ENCODE measurements at regions not wholly inside any gene's neighbourhood (a gene's known extent, or its start where the extent isn't known, plus 50 kb on each side); places are given as distances from the start of the nearest gene placed in this dataset.
"Not testable (repeated sequence)": the region's sequence is repeated elsewhere in the genome, so short reads cannot be mapped to it uniquely, and the experiment has no call there.

DNA sequence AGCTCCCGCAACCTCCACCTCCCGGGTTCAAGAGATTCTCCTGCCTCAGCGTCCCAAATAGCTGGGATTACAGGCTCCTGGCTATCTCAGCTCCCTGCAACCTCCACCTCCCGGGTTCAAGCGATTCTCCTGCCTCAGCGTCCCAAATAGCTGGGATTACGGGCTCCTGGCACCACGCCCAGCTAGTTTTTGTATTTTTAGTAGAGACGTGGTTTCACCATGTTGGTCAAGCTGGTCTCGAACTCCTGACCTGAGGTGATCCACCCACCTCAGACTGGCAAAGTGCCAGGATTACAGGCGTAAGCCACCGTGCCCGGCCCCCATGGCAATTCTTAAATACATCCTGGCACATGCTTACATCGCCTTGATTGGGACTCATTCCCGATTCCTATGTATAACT is 1394.3 kb downstream of the OLFM4 start:
- H3K18ac ChIP-seq (ENCODE audit: low read length); H2BK5ac ChIP-seq (ENCODE audit: low read depth, low read length, poor library complexity); H4K12ac ChIP-seq (ENCODE audit: low read depth, low read length); DNase-seq; H3K9ac ChIP-seq (ENCODE audit: low read length); H3K27ac ChIP-seq (ENCODE audit: low read depth, low read length); H2AK5ac ChIP-seq (ENCODE audit: low read length); H2BK120ac ChIP-seq (ENCODE audit: insufficient read depth, low read length, poor library complexity); H3K9me3 ChIP-seq (ENCODE audit: insufficient read depth, low read depth, low read length); H3K23ac ChIP-seq (ENCODE audit: low read length); H3K79me2 ChIP-seq (ENCODE audit: control insufficient read depth, insufficient read depth, low read length, poor library complexity); H3K36me3 ChIP-seq (ENCODE audit: control insufficient read depth in 1 of 2, insufficient read depth in 2 of 2, low read length in 2 of 2); H3K4me1 ChIP-seq (ENCODE audit: control insufficient read depth in 1 of 2, insufficient read depth in 2 of 2, low read length in 2 of 2); H3K4me2 ChIP-seq (ENCODE audit: low read length); H2BK12ac ChIP-seq (ENCODE audit: low read length); H4K8ac ChIP-seq (ENCODE audit: low read depth, low read length); H3K27me3 ChIP-seq (ENCODE audit: insufficient read depth, low read length); H3K79me1 ChIP-seq (ENCODE audit: low read length); H3K14ac ChIP-seq (ENCODE audit: low read length); H3K4ac ChIP-seq (ENCODE audit: low read depth, low read length); H3K4me3 ChIP-seq (ENCODE audit: low read depth, low read length); H2AFZ ChIP-seq (ENCODE audit: insufficient read depth, low read length, poor library complexity); H4K91ac ChIP-seq (ENCODE audit: low read depth, low read length): not testable (repeated sequence)
- WGBS (ENCODE audit: extremely low coverage, insufficient coverage, insufficient read length) = no CpG with 5 or more reads among the region's 15 CpGs

DNA sequence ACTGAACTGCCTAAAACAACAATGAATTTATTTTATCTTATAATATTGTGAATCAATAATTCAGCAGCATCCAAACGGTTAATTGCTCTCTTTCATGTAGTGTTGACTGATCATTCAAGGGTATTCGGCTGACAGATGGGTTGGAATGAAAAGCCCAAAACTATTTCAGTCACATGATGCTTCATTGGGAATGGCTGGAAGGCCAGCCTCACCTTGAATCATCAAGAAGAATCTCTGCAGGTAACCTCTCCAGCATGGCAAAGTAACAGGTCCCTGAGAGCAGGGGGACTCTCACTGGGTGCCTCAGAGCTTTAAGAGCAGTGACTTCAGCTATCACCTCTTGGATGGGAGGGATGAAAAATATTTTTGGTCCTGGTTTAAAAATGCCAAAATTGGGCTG is 1395.7 kb downstream of the OLFM4 start:
- no peak overlapping the region for H2BK120ac ChIP-seq (ENCODE audit: insufficient read depth, low read length, poor library complexity)
- no peak overlapping the region for H3K4me2 ChIP-seq (ENCODE audit: low read length)
- no peak overlapping the region for H4K91ac ChIP-seq (ENCODE audit: low read depth, low read length)
- H3K27ac ChIP-seq (ENCODE audit: low read depth, low read length) = no peak overlapping the region
- H3K27me3 ChIP-seq (ENCODE audit: insufficient read depth, low read length) = no peaks in the 10 kb centered on the region
- no peak overlapping the region for H2BK5ac ChIP-seq (ENCODE audit: low read depth, low read length, poor library complexity)
- no peak overlapping the region for H4K12ac ChIP-seq (ENCODE audit: low read depth, low read length)
- H3K18ac ChIP-seq (ENCODE audit: low read length) = no peak overlapping the region
- no peak overlapping the region for H4K8ac ChIP-seq (ENCODE audit: low read depth, low read length)
- H2AFZ ChIP-seq (ENCODE audit: insufficient read depth, low read length, poor library complexity) = no peak overlapping the region
- H3K36me3 ChIP-seq (ENCODE audit: control insufficient read depth in 1 of 2, insufficient read depth in 2 of 2, low read length in 2 of 2) = no peaks in the 10 kb centered on the region
- H3K79me2 ChIP-seq (ENCODE audit: control insufficient read depth, insufficient read depth, low read length, poor library complexity) = no peaks in the 10 kb centered on the region
- no peaks in the 10 kb centered on the region for H3K4me1 ChIP-seq (ENCODE audit: control insufficient read depth in 1 of 2, insufficient read depth in 2 of 2, low read length in 2 of 2)
- H3K4me3 ChIP-seq (ENCODE audit: low read depth, low read length) = no peak overlapping the region
- no peak overlapping the region for H3K9ac ChIP-seq (ENCODE audit: low read length)
- H2AK5ac ChIP-seq (ENCODE audit: low read length) = no peak overlapping the region
- WGBS (ENCODE audit: extremely low coverage, insufficient coverage, insufficient read length) = no CpG with 5 or more reads among the region's 2 CpGs
- no peak for DNase-seq
- no peak overlapping the region for H3K4ac ChIP-seq (ENCODE audit: low read depth, low read length)
- no peak overlapping the region for H2BK12ac ChIP-seq (ENCODE audit: low read length)
- H3K79me1 ChIP-seq (ENCODE audit: low read length) = no peaks in the 10 kb centered on the region
- H3K23ac ChIP-seq (ENCODE audit: low read length) = no peak overlapping the region
- H3K14ac ChIP-seq (ENCODE audit: low read length) = no peak overlapping the region
- H3K9me3 ChIP-seq (ENCODE audit: insufficient read depth, low read depth, low read length) = no peaks in the 10 kb centered on the region

DNA sequence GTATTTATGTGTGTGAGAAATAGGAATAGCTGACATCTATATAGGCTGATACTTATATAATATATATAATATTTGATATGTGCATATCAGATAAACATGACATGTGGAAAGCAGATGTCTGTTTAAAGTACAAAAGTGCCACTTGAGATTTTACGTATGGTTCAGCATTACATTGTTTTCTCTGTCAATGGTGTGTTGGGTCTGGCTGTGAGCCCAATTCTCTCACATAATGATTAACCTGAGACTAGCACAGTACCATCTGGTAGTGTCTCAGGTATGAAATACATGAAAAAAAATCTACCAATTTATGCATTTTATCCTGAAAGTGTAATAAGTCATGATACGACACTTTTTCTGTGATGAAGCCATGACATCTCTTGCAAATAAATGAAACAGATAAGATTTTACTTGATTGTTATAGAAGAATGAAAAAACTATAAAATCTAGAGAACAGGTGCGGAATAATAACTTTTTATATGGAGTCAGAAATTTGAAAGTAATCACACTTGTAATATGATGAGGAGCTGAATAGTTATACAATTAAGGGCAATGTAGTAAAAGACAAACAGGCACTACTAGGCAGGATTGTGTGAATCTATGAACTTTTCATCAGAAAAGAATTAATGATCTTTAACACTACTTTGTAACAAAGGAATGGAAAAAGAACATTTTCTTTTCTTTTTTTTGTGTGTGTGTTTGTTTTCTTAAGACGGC is 1405.0 kb downstream of the OLFM4 start:
- no peak overlapping the region for H2AK5ac ChIP-seq (ENCODE audit: low read length)
- WGBS (ENCODE audit: extremely low coverage, insufficient coverage, insufficient read length) = no CpG with 5 or more reads among the region's 4 CpGs

DNA sequence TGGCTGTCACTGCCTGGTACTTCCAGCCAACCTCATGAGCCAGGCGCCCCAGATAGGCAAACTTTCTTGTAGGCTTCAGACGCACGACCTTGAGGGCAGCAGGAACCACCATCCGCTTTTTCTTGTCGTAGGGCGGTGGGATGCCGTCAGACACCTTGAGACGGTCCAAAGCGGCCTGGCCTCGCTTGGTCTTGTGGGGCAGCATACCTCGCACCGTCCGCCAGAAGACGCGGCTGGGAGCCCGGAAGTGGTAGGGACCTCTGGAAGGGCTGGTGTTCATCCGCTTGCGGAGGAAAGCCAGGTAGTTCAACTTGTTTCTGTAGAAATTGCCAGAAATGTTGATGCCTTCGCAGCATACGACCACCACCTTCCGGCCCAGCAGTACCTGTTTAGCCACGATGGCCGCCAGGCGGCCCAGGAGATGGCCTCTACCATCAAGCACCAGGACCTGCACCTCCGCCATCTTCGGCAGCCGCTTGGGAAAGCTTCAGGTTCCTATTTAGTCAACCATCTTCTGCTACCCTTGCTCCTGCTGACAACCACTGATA is 1412.3 kb downstream of the OLFM4 start:
- not testable (repeated sequence) for H3K9ac ChIP-seq (ENCODE audit: low read length); H3K79me2 ChIP-seq (ENCODE audit: control insufficient read depth, insufficient read depth, low read length, poor library complexity); H3K4me3 ChIP-seq (ENCODE audit: low read depth, low read length); H3K36me3 ChIP-seq (ENCODE audit: control insufficient read depth in 1 of 2, insufficient read depth in 2 of 2, low read length in 2 of 2); H3K4me2 ChIP-seq (ENCODE audit: low read length); H3K27me3 ChIP-seq (ENCODE audit: insufficient read depth, low read length); H3K79me1 ChIP-seq (ENCODE audit: low read length); H3K9me3 ChIP-seq (ENCODE audit: insufficient read depth, low read depth, low read length); H4K8ac ChIP-seq (ENCODE audit: low read depth, low read length); H3K4me1 ChIP-seq (ENCODE audit: control insufficient read depth in 1 of 2, insufficient read depth in 2 of 2, low read length in 2 of 2); H3K23ac ChIP-seq (ENCODE audit: low read length); H2BK120ac ChIP-seq (ENCODE audit: insufficient read depth, low read length, poor library complexity); H3K27ac ChIP-seq (ENCODE audit: low read depth, low read length); H4K91ac ChIP-seq (ENCODE audit: low read depth, low read length); H3K18ac ChIP-seq (ENCODE audit: low read length); H2BK5ac ChIP-seq (ENCODE audit: low read depth, low read length, poor library complexity); H4K12ac ChIP-seq (ENCODE audit: low read depth, low read length); H2AFZ ChIP-seq (ENCODE audit: insufficient read depth, low read length, poor library complexity); H3K14ac ChIP-seq (ENCODE audit: low read length); H3K4ac ChIP-seq (ENCODE audit: low read depth, low read length); H2BK12ac ChIP-seq (ENCODE audit: low read length); DNase-seq; H2AK5ac ChIP-seq (ENCODE audit: low read length)
- WGBS (ENCODE audit: extremely low coverage, insufficient coverage, insufficient read length) = no CpG with 5 or more reads among the region's 27 CpGs

More for the DNA sequence above, 1405.0 kb downstream of the OLFM4 start:
- Histone ChIP-seq H3K4ac (ENCODE audit: low read depth, low read length) (no peak overlapping the region), H3K79me2 (ENCODE audit: control insufficient read depth, insufficient read depth, low read length, poor library complexity) (no peaks in the 10 kb centered on the region), H3K18ac (ENCODE audit: low read length) (no peak overlapping the region), H3K27ac (ENCODE audit: low read depth, low read length) (no peak overlapping the region), H3K4me3 (ENCODE audit: low read depth, low read length) (no peak overlapping the region), H3K9me3 (ENCODE audit: insufficient read depth, low read depth, low read length) (no peaks in the 10 kb centered on the region), H3K27me3 (ENCODE audit: insufficient read depth, low read length) (no peaks in the 10 kb centered on the region), H3K4me2 (ENCODE audit: low read length) (no peak overlapping the region), H3K79me1 (ENCODE audit: low read length) (no peaks in the 10 kb centered on the region), H3K9ac (ENCODE audit: low read length) (no peak overlapping the region), H3K4me1 (ENCODE audit: control insufficient read depth in 1 of 2, insufficient read depth in 2 of 2, low read length in 2 of 2) (no peaks in the 10 kb centered on the region), H3K14ac (ENCODE audit: low read length) (no peak overlapping the region), H2BK12ac (ENCODE audit: low read length) (no peak overlapping the region), H4K8ac (ENCODE audit: low read depth, low read length) (no peak overlapping the region), H3K36me3 (ENCODE audit: control insufficient read depth in 1 of 2, insufficient read depth in 2 of 2, low read length in 2 of 2) (no peaks in the 10 kb centered on the region), H4K12ac (ENCODE audit: low read depth, low read length) (no peak overlapping the region), H2BK5ac (ENCODE audit: low read depth, low read length, poor library complexity) (no peak overlapping the region), H4K91ac (ENCODE audit: low read depth, low read length) (no peak overlapping the region), H2AFZ (ENCODE audit: insufficient read depth, low read length, poor library complexity) (no peak overlapping the region), H2BK120ac (ENCODE audit: insufficient read depth, low read length, poor library complexity) (no peak overlapping the region), H3K23ac (ENCODE audit: low read length) (no peak overlapping the region)
- no peak for DNase-seq
